ENCODE measurements at regions not wholly inside any gene's neighbourhood (a gene's known extent, or its start where the extent isn't known, plus 50 kb on each side); places are given as distances from the start of the nearest gene placed in this dataset.

GRCh38 chr13:32861304-32861703, 154.9 kb upstream of the KL start:
- TF ChIP-seq CTCF (conservative IDR thresholded peaks at IDR 0.05; ENCODE audit: low read length) (no peak), EZH2phosphoT487 (IDR thresholded peaks at IDR 0.05; ENCODE audit: borderline replicate concordance) (no peak)
